ENCODE measurements at regions not wholly inside any gene's neighbourhood (a gene's known extent, or its start where the extent isn't known, plus 50 kb on each side); places are given as distances from the start of the nearest gene placed in this dataset.

DNA sequence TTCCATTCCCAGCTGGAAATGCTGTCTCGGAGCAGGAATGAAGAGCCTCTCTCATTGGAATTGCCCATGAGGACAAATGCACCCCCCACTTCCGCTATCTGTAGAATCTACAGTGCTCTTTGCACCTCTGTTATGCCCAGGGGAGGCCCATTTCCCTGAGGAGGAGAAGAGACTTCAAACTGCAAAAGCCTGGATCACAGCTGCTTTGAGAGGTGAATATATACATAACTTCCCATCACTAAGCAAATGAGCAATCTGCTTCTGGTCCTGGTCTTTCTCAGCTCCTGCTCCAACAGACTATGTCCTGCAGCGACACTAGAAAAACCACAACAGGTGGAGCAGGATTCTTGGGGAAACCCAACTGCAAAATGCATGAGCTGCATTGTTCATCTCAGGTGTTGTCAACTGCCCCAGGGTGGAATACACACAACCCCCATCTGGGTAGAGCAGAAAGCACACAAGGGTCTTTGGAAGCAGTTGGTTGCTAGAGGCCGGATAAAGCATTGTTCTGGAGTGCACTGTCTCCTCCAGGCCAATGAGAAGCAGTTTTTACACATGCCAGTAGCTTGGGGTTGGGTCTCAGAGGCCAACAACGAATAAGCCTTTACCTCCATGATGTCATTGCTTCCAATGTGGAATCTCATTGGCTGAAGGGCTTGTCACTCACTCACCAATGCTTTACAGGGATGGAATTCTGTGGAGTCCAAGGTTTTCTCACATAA lies 67.7 kb upstream of the RAB4A start (continued):
- TF ChIP-seq, protein P1, sequence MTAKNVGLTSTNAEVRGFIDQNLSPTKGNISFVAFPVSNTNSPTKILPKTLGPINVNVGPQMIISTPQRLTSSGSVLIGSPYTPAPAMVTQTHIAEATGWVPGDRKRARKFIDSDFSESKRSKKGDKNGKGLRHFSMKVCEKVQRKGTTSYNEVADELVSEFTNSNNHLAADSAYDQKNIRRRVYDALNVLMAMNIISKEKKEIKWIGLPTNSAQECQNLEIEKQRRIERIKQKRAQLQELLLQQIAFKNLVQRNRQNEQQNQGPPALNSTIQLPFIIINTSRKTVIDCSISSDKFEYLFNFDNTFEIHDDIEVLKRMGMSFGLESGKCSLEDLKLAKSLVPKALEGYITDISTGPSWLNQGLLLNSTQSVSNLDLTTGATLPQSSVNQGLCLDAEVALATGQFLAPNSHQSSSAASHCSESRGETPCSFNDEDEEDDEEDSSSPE (CRISPR knock-in tag; IDR thresholded peaks at IDR 0.05) = no peak
- TF ChIP-seq ZNF264 (CRISPR knock-in tag; IDR thresholded peaks at IDR 0.05) = no peak
- TF ChIP-seq, protein P2, sequence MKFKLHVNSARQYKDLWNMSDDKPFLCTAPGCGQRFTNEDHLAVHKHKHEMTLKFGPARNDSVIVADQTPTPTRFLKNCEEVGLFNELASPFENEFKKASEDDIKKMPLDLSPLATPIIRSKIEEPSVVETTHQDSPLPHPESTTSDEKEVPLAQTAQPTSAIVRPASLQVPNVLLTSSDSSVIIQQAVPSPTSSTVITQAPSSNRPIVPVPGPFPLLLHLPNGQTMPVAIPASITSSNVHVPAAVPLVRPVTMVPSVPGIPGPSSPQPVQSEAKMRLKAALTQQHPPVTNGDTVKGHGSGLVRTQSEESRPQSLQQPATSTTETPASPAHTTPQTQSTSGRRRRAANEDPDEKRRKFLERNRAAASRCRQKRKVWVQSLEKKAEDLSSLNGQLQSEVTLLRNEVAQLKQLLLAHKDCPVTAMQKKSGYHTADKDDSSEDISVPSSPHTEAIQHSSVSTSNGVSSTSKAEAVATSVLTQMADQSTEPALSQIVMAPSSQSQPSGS (CRISPR knock-in tag; IDR thresholded peaks at IDR 0.05) = peak; percentile 100
- no peak for TF ChIP-seq SNAI1 (CRISPR knock-in tag; IDR thresholded peaks at IDR 0.05; ENCODE audit: borderline replicate concordance)
- TF ChIP-seq ZNF792 (CRISPR knock-in tag; IDR thresholded peaks at IDR 0.05) = no peak
- no peak for TF ChIP-seq FOXK1 (CRISPR knock-in tag; IDR thresholded peaks at IDR 0.05; ENCODE audit: borderline replicate concordance, low read depth)
- TF ChIP-seq, protein P3, sequence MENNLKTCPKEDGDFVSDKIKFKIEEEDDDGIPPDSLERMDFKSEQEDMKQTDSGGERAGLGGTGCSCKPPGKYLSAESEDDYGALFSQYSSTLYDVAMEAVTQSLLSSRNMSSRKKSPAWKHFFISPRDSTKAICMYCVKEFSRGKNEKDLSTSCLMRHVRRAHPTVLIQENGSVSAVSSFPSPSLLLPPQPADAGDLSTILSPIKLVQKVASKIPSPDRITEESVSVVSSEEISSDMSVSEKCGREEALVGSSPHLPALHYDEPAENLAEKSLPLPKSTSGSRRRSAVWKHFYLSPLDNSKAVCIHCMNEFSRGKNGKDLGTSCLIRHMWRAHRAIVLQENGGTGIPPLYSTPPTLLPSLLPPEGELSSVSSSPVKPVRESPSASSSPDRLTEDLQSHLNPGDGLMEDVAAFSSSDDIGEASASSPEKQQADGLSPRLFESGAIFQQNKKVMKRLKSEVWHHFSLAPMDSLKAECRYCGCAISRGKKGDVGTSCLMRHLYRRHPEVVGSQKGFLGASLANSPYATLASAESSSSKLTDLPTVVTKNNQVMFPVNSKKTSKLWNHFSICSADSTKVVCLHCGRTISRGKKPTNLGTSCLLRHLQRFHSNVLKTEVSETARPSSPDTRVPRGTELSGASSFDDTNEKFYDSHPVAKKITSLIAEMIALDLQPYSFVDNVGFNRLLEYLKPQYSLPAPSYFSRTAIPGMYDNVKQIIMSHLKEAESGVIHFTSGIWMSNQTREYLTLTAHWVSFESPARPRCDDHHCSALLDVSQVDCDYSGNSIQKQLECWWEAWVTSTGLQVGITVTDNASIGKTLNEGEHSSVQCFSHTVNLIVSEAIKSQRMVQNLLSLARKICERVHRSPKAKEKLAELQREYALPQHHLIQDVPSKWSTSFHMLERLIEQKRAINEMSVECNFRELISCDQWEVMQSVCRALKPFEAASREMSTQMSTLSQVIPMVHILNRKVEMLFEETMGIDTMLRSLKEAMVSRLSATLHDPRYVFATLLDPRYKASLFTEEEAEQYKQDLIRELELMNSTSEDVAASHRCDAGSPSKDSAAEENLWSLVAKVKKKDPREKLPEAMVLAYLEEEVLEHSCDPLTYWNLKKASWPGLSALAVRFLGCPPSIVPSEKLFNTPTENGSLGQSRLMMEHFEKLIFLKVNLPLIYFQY (CRISPR knock-in tag; IDR thresholded peaks at IDR 0.05; ENCODE audit: borderline replicate concordance) = no peak
- TF ChIP-seq ZNF782 (CRISPR knock-in tag; IDR thresholded peaks at IDR 0.05; ENCODE audit: borderline replicate concordance) = no peak; the same call in 1 of the 2 replicates
- TF ChIP-seq ZMYM4 (CRISPR knock-in tag; IDR thresholded peaks at IDR 0.05) = no peak; the same call in none of the 2 replicates
- TF ChIP-seq TP53 (CRISPR knock-in tag; conservative IDR thresholded peaks at IDR 0.05) = no peak
- TF ChIP-seq, protein P4, sequence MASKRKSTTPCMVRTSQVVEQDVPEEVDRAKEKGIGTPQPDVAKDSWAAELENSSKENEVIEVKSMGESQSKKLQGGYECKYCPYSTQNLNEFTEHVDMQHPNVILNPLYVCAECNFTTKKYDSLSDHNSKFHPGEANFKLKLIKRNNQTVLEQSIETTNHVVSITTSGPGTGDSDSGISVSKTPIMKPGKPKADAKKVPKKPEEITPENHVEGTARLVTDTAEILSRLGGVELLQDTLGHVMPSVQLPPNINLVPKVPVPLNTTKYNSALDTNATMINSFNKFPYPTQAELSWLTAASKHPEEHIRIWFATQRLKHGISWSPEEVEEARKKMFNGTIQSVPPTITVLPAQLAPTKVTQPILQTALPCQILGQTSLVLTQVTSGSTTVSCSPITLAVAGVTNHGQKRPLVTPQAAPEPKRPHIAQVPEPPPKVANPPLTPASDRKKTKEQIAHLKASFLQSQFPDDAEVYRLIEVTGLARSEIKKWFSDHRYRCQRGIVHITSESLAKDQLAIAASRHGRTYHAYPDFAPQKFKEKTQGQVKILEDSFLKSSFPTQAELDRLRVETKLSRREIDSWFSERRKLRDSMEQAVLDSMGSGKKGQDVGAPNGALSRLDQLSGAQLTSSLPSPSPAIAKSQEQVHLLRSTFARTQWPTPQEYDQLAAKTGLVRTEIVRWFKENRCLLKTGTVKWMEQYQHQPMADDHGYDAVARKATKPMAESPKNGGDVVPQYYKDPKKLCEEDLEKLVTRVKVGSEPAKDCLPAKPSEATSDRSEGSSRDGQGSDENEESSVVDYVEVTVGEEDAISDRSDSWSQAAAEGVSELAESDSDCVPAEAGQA (IDR thresholded peaks at IDR 0.05; ENCODE audit: low read depth) = no peak
- TF ChIP-seq, protein P4 (CRISPR knock-in tag; IDR thresholded peaks at IDR 0.05; ENCODE audit: borderline replicate concordance) = no peak
- TF ChIP-seq, protein P5, sequence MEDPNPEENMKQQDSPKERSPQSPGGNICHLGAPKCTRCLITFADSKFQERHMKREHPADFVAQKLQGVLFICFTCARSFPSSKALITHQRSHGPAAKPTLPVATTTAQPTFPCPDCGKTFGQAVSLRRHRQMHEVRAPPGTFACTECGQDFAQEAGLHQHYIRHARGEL (CRISPR knock-in tag; IDR thresholded peaks at IDR 0.05) = no peak
- TF ChIP-seq HMG20A (CRISPR knock-in tag; IDR thresholded peaks at IDR 0.05; ENCODE audit: borderline replicate concordance) = no peak; the same call in 1 of the 2 replicates
- peak; percentile 52; the same call in 1 of the 2 replicates for TF ChIP-seq ZSCAN9 (CRISPR knock-in tag; IDR thresholded peaks at IDR 0.05; ENCODE audit: borderline replicate concordance)
- TF ChIP-seq ZFP82 (CRISPR knock-in tag; IDR thresholded peaks at IDR 0.05; ENCODE audit: borderline replicate concordance) = no peak

All from HepG2 (cell line).